ENCODE measurements at regions not wholly inside any gene's neighbourhood (a gene's known extent, or its start where the extent isn't known, plus 50 kb on each side); places are given as distances from the start of the nearest gene placed in this dataset.

DNA sequence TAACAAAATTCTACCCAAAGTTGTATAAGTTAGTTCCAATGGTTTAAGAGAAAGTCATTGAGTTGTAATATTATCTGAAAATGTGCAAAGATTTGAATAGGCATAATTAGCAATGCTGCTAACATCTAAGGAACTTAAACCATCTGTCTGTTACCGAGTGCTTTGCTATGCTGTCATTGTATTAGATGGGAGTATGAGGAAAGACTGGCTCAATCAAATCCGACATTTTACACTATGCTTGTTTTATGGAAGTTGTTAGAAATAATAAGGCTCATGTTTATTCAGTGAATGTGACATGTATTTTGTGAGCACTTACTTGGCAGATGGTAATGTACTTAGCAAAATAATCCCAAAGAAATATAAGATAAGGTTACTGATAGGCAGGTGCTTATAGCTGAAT lies 1715.1 kb downstream of the PCDH7 start:
- TF ChIP-seq, protein P1, sequence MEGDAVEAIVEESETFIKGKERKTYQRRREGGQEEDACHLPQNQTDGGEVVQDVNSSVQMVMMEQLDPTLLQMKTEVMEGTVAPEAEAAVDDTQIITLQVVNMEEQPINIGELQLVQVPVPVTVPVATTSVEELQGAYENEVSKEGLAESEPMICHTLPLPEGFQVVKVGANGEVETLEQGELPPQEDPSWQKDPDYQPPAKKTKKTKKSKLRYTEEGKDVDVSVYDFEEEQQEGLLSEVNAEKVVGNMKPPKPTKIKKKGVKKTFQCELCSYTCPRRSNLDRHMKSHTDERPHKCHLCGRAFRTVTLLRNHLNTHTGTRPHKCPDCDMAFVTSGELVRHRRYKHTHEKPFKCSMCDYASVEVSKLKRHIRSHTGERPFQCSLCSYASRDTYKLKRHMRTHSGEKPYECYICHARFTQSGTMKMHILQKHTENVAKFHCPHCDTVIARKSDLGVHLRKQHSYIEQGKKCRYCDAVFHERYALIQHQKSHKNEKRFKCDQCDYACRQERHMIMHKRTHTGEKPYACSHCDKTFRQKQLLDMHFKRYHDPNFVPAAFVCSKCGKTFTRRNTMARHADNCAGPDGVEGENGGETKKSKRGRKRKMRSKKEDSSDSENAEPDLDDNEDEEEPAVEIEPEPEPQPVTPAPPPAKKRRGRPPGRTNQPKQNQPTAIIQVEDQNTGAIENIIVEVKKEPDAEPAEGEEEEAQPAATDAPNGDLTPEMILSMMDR (IDR thresholded peaks at IDR 0.05): no peak
- TF ChIP-seq POLR2AphosphoS5 (IDR thresholded peaks at IDR 0.05): no peak
- no peak for TF ChIP-seq POLR2A (IDR thresholded peaks at IDR 0.05)
